ENCODE measurements at regions not wholly inside any gene's neighbourhood (a gene's known extent, or its start where the extent isn't known, plus 50 kb on each side); places are given as distances from the start of the nearest gene placed in this dataset.

DNA sequence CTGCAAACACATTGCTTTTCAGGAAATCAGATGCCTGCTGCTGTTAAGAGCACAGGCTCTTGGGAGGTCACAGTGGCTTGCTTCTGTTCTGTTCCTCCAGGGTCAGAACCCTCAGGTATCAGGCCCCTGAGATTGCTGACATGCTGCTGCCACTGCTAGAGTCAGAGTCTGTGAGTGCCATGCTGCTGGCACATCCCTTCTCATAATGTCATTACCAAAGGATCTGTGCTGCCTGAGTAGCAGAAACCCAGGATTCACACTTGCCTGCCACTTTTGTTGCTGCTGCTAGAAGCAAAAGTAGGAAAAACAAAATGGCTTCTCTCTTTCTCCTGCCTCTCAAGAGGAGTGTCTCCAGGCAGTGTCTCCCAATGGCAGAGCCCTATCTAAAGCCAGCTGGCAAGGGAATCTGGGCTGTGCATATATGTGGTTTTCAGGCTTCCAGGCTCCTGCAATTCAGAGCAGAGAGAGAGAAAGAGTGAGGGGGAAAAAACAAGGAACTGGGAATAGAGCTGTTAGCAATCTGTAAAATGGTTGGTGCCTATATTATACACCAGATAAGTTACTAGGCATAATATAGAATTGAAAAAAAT lies 180.3 kb downstream of the MYCN start:
- Histone ChIP-seq H3K4me3 (ENCODE audit: control insufficient read depth in 1 of 7, extremely low read depth in 1 of 7, insufficient read depth in 4 of 7, low read depth in 2 of 7, low read length in 6 of 7) (no peak overlapping the region), H3K27me3 (replicated peaks in 2 of 5; ENCODE audit: control insufficient read depth in 4 of 5, insufficient read depth in 5 of 5, low read length in 4 of 5) (no peaks in the 10 kb centered on the region), H3K4me1 (ENCODE audit: control extremely low read depth in 1 of 4, control insufficient read depth in 4 of 4, insufficient read depth in 4 of 4, low read length in 3 of 4) (no peaks in the 10 kb centered on the region), H3K27ac (ENCODE audit: insufficient read depth in 1 of 2, low read depth in 1 of 2, low read length in 2 of 2, poor library complexity in 1 of 2, severe bottlenecking in 2 of 2) (no peak overlapping the region), H3K9me3 (ENCODE audit: control extremely low read depth in 1 of 5, control insufficient read depth in 4 of 5, insufficient read depth in 2 of 5, low read depth in 1 of 5, low read length in 4 of 5) (peaks cover 0 to 4% (median 2%) of the 10 kb centered on the region in 5 experiments), H3K36me3 (ENCODE audit: control insufficient read depth in 4 of 4, insufficient read depth in 4 of 4, low read length in 3 of 4) (no peaks in the 10 kb centered on the region)
- POLR2A ChIA-PET, result no interaction called here
- CTCF ChIA-PET, result interaction anchor here (1.1 kb wide), 1 partner anchor 32 kb away, joined by 3 read pairs; no protein-coding TSS in a partner anchor
- no peak for DNase-seq

DNA sequence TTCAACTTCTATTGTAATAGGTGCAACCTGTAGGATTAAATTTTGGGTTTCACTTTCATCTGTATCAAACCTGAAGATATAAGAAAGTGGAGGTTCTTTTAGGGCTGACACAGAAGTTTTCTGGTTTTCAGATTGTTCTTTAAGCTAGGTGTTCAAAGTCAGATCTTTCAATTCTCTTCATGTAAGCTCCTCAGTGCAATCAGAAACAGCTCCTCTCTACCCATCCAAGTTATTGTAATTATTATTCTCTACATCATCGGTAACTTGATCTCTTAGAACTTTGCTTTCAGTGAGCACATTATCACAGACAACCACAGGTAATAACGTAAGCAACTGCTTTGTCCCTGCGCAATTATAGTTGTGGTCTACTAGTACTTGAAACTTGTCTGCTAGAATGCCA lies 179.4 kb downstream of the MYCN start:
- H3K4me3 ChIP-seq (ENCODE audit: control insufficient read depth in 1 of 7, extremely low read depth in 1 of 7, insufficient read depth in 4 of 7, low read depth in 2 of 7, low read length in 6 of 7), result no peak overlapping the region
- no peaks in the 10 kb centered on the region for H3K36me3 ChIP-seq (ENCODE audit: control insufficient read depth in 4 of 4, insufficient read depth in 4 of 4, low read length in 3 of 4)
- WGBS (ENCODE audit: insufficient coverage), result 94% methylated on average over 2 of the region's 3 CpGs
- no peaks in the 10 kb centered on the region for H3K27me3 ChIP-seq (replicated peaks in 2 of 5; ENCODE audit: control insufficient read depth in 4 of 5, insufficient read depth in 5 of 5, low read length in 4 of 5)
- H3K9me3 ChIP-seq (ENCODE audit: control extremely low read depth in 1 of 5, control insufficient read depth in 4 of 5, insufficient read depth in 2 of 5, low read depth in 1 of 5, low read length in 4 of 5), result peaks cover 0 to 4% (median 2%) of the 10 kb centered on the region in 5 experiments
- ChIA-PET CTCF (no interaction called here), POLR2A (no interaction called here)
- H3K27ac ChIP-seq (ENCODE audit: insufficient read depth in 1 of 2, low read depth in 1 of 2, low read length in 2 of 2, poor library complexity in 1 of 2, severe bottlenecking in 2 of 2), result no peak overlapping the region
- no peaks in the 10 kb centered on the region for H3K4me1 ChIP-seq (ENCODE audit: control extremely low read depth in 1 of 4, control insufficient read depth in 4 of 4, insufficient read depth in 4 of 4, low read length in 3 of 4)
- no peak for DNase-seq

GRCh38 chr2:16118611-16119590 lies 178.6 kb downstream of the MYCN start:
- CTCF ChIA-PET, result no interaction called here
- Histone ChIP-seq H3K4me3 (ENCODE audit: control insufficient read depth in 1 of 7, extremely low read depth in 1 of 7, insufficient read depth in 4 of 7, low read depth in 2 of 7, low read length in 6 of 7) (no peak overlapping the region), H3K27me3 (replicated peaks in 2 of 5; ENCODE audit: control insufficient read depth in 4 of 5, insufficient read depth in 5 of 5, low read length in 4 of 5) (no peaks in the 10 kb centered on the region), H3K9me3 (ENCODE audit: control extremely low read depth in 1 of 5, control insufficient read depth in 4 of 5, insufficient read depth in 2 of 5, low read depth in 1 of 5, low read length in 4 of 5) (peaks cover 0 to 4% (median 2%) of the 10 kb centered on the region in 5 experiments), H3K27ac (ENCODE audit: insufficient read depth in 1 of 2, low read depth in 1 of 2, low read length in 2 of 2, poor library complexity in 1 of 2, severe bottlenecking in 2 of 2) (no peak overlapping the region), H3K36me3 (ENCODE audit: control insufficient read depth in 4 of 4, insufficient read depth in 4 of 4, low read length in 3 of 4) (no peaks in the 10 kb centered on the region), H3K4me1 (ENCODE audit: control extremely low read depth in 1 of 4, control insufficient read depth in 4 of 4, insufficient read depth in 4 of 4, low read length in 3 of 4) (no peaks in the 10 kb centered on the region)
- no peak for DNase-seq
- POLR2A ChIA-PET, result no interaction called here
- no CpG with 5 or more reads among the region's 5 CpGs for WGBS (ENCODE audit: insufficient coverage)

GRCh38 chr2:16117791-16118610 lies 177.7 kb downstream of the MYCN start:
- no peaks in the 10 kb centered on the region for H3K36me3 ChIP-seq (ENCODE audit: control insufficient read depth in 4 of 4, insufficient read depth in 4 of 4, low read length in 3 of 4)
- no peaks in the 10 kb centered on the region for H3K4me1 ChIP-seq (ENCODE audit: control extremely low read depth in 1 of 4, control insufficient read depth in 4 of 4, insufficient read depth in 4 of 4, low read length in 3 of 4)
- H3K27ac ChIP-seq (ENCODE audit: insufficient read depth in 1 of 2, low read depth in 1 of 2, low read length in 2 of 2, poor library complexity in 1 of 2, severe bottlenecking in 2 of 2), result no peak overlapping the region
- WGBS (ENCODE audit: insufficient coverage), result 91% methylated on average over 6 of the region's 9 CpGs
- H3K4me3 ChIP-seq (ENCODE audit: control insufficient read depth in 1 of 7, extremely low read depth in 1 of 7, insufficient read depth in 4 of 7, low read depth in 2 of 7, low read length in 6 of 7), result no peak overlapping the region
- no peak for DNase-seq
- H3K9me3 ChIP-seq (ENCODE audit: control extremely low read depth in 1 of 5, control insufficient read depth in 4 of 5, insufficient read depth in 2 of 5, low read depth in 1 of 5, low read length in 4 of 5), result peaks cover 0 to 4% (median 2%) of the 10 kb centered on the region in 5 experiments
- CTCF ChIA-PET, result no interaction called here
- POLR2A ChIA-PET, result no interaction called here
- no peaks in the 10 kb centered on the region for H3K27me3 ChIP-seq (replicated peaks in 2 of 5; ENCODE audit: control insufficient read depth in 4 of 5, insufficient read depth in 5 of 5, low read length in 4 of 5)

DNA sequence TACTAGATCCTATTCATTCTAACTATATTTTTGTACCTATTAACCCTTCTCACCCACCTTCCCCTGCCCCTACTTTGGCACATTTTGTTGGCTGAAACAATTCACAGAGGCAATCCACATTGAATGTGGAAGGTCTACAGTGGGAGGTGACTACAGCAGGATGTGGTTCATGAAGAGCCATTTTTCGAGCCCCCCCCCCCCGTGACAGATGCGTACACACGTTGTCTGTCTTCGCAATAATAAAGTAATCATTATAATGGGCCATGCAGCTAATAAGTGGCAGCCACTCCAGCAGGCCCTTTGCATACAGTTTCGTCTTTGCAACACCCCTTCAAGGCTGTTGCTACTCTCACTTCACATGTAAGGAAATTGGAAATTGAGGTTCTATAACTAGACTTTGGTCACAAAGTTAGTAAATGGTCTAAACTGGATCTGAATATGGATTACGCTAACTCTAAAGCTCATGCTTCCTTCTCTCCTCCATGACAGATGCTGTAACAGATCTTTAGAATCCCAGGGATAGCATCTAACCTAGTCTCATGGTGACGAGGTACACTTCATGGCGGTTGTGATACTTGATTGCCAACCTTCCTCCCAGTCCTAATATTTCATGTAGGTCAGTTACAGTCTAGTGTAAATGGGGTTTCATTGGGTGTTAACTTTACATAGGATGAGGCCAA lies 176.8 kb downstream of the MYCN start:
- H3K4me1 ChIP-seq (ENCODE audit: control extremely low read depth in 1 of 4, control insufficient read depth in 4 of 4, insufficient read depth in 4 of 4, low read length in 3 of 4), result no peaks in the 10 kb centered on the region
- H3K9me3 ChIP-seq (ENCODE audit: control extremely low read depth in 1 of 5, control insufficient read depth in 4 of 5, insufficient read depth in 2 of 5, low read depth in 1 of 5, low read length in 4 of 5), result peaks cover 0 to 4% (median 2%) of the 10 kb centered on the region in 5 experiments
- no peaks in the 10 kb centered on the region for H3K27me3 ChIP-seq (replicated peaks in 2 of 5; ENCODE audit: control insufficient read depth in 4 of 5, insufficient read depth in 5 of 5, low read length in 4 of 5)
- no peak overlapping the region for H3K4me3 ChIP-seq (ENCODE audit: control insufficient read depth in 1 of 7, extremely low read depth in 1 of 7, insufficient read depth in 4 of 7, low read depth in 2 of 7, low read length in 6 of 7)
- ChIA-PET POLR2A (no interaction called here), CTCF (no interaction called here)
- WGBS (ENCODE audit: insufficient coverage), result 100% methylated on average over 3 of the region's 9 CpGs
- no peaks in the 10 kb centered on the region for H3K36me3 ChIP-seq (ENCODE audit: control insufficient read depth in 4 of 4, insufficient read depth in 4 of 4, low read length in 3 of 4)
- H3K27ac ChIP-seq (ENCODE audit: insufficient read depth in 1 of 2, low read depth in 1 of 2, low read length in 2 of 2, poor library complexity in 1 of 2, severe bottlenecking in 2 of 2), result no peak overlapping the region
- no peak for DNase-seq

GRCh38 chr2:16115881-16116830 lies 175.8 kb downstream of the MYCN start:
- H3K4me1 ChIP-seq (ENCODE audit: control extremely low read depth in 1 of 4, control insufficient read depth in 4 of 4, insufficient read depth in 4 of 4, low read length in 3 of 4), result no peaks in the 10 kb centered on the region
- no peaks in the 10 kb centered on the region for H3K27me3 ChIP-seq (replicated peaks in 2 of 5; ENCODE audit: control insufficient read depth in 4 of 5, insufficient read depth in 5 of 5, low read length in 4 of 5)
- WGBS (ENCODE audit: insufficient coverage), result 93% methylated on average over 4 of the region's 7 CpGs
- CTCF ChIA-PET, result no interaction called here
- no peak for DNase-seq
- H3K4me3 ChIP-seq (ENCODE audit: control insufficient read depth in 1 of 7, extremely low read depth in 1 of 7, insufficient read depth in 4 of 7, low read depth in 2 of 7, low read length in 6 of 7), result no peak overlapping the region
- POLR2A ChIA-PET, result no interaction called here
- H3K9me3 ChIP-seq (ENCODE audit: control extremely low read depth in 1 of 5, control insufficient read depth in 4 of 5, insufficient read depth in 2 of 5, low read depth in 1 of 5, low read length in 4 of 5), result peaks cover 0 to under 1% (median 0%) of the 10 kb centered on the region in 5 experiments
- no peak overlapping the region for H3K27ac ChIP-seq (ENCODE audit: insufficient read depth in 1 of 2, low read depth in 1 of 2, low read length in 2 of 2, poor library complexity in 1 of 2, severe bottlenecking in 2 of 2)
- no peaks in the 10 kb centered on the region for H3K36me3 ChIP-seq (ENCODE audit: control insufficient read depth in 4 of 4, insufficient read depth in 4 of 4, low read length in 3 of 4)

All from common myeloid progenitor, CD34-positive (primary cell).